H1 (cell line): ENCODE measurements at regions not wholly inside any gene's neighbourhood (a gene's known extent, or its start where the extent isn't known, plus 50 kb on each side); places are given as distances from the start of the nearest gene placed in this dataset.

Experiments used
- CTCF ChIA-PET: fragments of 300-600 bp; sonication (Branson Sonifier 250); formaldehyde crosslinking; loops from one replicate; lab custom pipeline; 2021; ENCODE audit not compliant: partially characterized antibody; lab: Charles Lee
- POLR2A ChIA-PET: fragments of 300-600 bp; sonication (Branson Sonifier 250); formaldehyde crosslinking; loops from one replicate; lab custom pipeline; 2021; ENCODE audit warnings: inconsistent platforms; ENCODE audit not compliant: partially characterized antibody; lab: Charles Lee
- DNase-seq, 2 experiments: peaks; one replicate each; pipeline versions ENCODE4 v3.0.0 to v3.0.0-alpha.2; 2010 to 2022; ENCODE audit warnings: low spot score in 2 of 2, low read depth in 1 of 2, mixed read lengths in 1 of 2
- FAIRE-seq: peaks from 2 replicates; lab custom pipeline; 2011; peaks lifted over from hg19 to GRCh38; lab: Jason Lieb, UNC
- H2AFZ ChIP-seq: 2 replicates; pipeline ENCODE4 v1.8.1; 2012; ENCODE audit warnings: low read length, inconsistent platforms
- H2AK5ac ChIP-seq: 2 replicates; pipeline ENCODE4 v1.6.1; 2013; ENCODE audit warnings: low read depth, low read length
- H2BK120ac ChIP-seq: replicated peaks from 2 replicates; pipeline ENCODE3; 2013; ENCODE audit warnings: low read depth, low read length, inconsistent platforms
- H2BK12ac ChIP-seq: 2 replicates; pipeline ENCODE4 v1.6.1; 2013; ENCODE audit warnings: low read depth, low read length
- H2BK15ac ChIP-seq: 2 replicates; pipeline ENCODE4 v1.6.1; 2013; ENCODE audit warnings: low read length
- H2BK20ac ChIP-seq: 2 replicates; pipeline ENCODE4 v1.6.1; 2013; ENCODE audit warnings: low read length
- H2BK5ac ChIP-seq: 2 replicates; pipeline ENCODE4 v1.6.1; 2013; ENCODE audit warnings: low read depth, low read length
- H3K14ac ChIP-seq: 2 replicates; pipeline ENCODE4 v1.6.1; 2013; ENCODE audit warnings: inconsistent platforms; ENCODE audit not compliant: insufficient read length
- H3K18ac ChIP-seq: 2 replicates; pipeline ENCODE4 v1.6.1; 2013; ENCODE audit warnings: low read length; ENCODE audit errors: extremely low read depth
- H3K23ac ChIP-seq: 2 replicates; pipeline ENCODE4 v1.6.1; 2013; ENCODE audit warnings: inconsistent platforms; ENCODE audit not compliant: insufficient read length
- H3K23me2 ChIP-seq: 2 replicates; pipeline ENCODE4 v1.6.1; 2013; ENCODE audit warnings: low read depth, low read length
- H3K27ac ChIP-seq: 2 replicates; pipeline ENCODE4 v1.6.1; 2011; ENCODE audit warnings: low read depth, low read length, inconsistent platforms
- H3K27me3 ChIP-seq, 4 experiments: replicated peaks in 1 of 4; 1 replicate in 1 of 4; 2 replicates in 3 of 4; pipeline versions ENCODE4 v1.6.1 to v1.8.1; 2011 to 2013; ENCODE audit warnings: low read length in 3 of 4, mild to moderate bottlenecking in 3 of 4, inconsistent platforms in 2 of 4, mixed read lengths in 2 of 4, moderate library complexity in 1 of 4; ENCODE audit not compliant: control insufficient read depth in 3 of 4, insufficient read depth in 3 of 4; ENCODE audit errors: extremely low read depth in 1 of 4
- H3K36me3 ChIP-seq, 4 experiments: 2 replicates each; pipeline versions ENCODE4 v1.6.1 to v1.8.1; 2011 to 2013; ENCODE audit warnings: mild to moderate bottlenecking in 4 of 4, low read length in 3 of 4, moderate library complexity in 2 of 4, control low read depth in 1 of 4, inconsistent platforms in 1 of 4; ENCODE audit not compliant: insufficient read depth in 4 of 4, control insufficient read depth in 2 of 4
- H3K4ac ChIP-seq: replicated peaks from 2 replicates; pipeline ENCODE3; 2013; ENCODE audit warnings: low read length, low read depth, mixed read lengths, inconsistent platforms; ENCODE audit not compliant: insufficient read length
- H3K4me1 ChIP-seq, 4 experiments: replicated peaks in 1 of 4; 1 replicate in 1 of 4; 2 replicates in 3 of 4; pipeline versions ENCODE4 v1.6.1 to v1.8.1; 2011 to 2013; ENCODE audit warnings: low read length in 3 of 4, inconsistent platforms in 2 of 4, mixed read lengths in 1 of 4; ENCODE audit not compliant: insufficient read depth in 4 of 4, control insufficient read depth in 3 of 4
- H3K4me2 ChIP-seq, 2 experiments: 2 replicates each; pipeline versions ENCODE4 v1.6.1 to v1.8.1; 2011 to 2013; ENCODE audit warnings: low read depth in 2 of 2, low read length in 2 of 2, control low read depth in 1 of 2, inconsistent platforms in 1 of 2, mild to moderate bottlenecking in 1 of 2; ENCODE audit not compliant: insufficient read depth in 1 of 2
- H3K4me3 ChIP-seq, 4 experiments: fragments of 200-600, 300-600 bp in 1 of 4; sonication (generic), shearing (Covaris generic), sonication (Bioruptor Twin) in 1 of 4; 2 replicates each; pipeline versions ENCODE4 v1.5.1 to v1.8.1; 2011 to 2016; ENCODE audit warnings: low read length in 4 of 4, low read depth in 3 of 4, control low read depth in 2 of 4, inconsistent platforms in 2 of 4, mild to moderate bottlenecking in 2 of 4, mixed read lengths in 1 of 4, moderate library complexity in 1 of 4; ENCODE audit not compliant: insufficient read depth in 2 of 4; ENCODE audit errors: extremely low read depth in 1 of 4
- H3K56ac ChIP-seq: replicated peaks from 2 replicates; pipeline ENCODE3; 2013; ENCODE audit warnings: low read depth, mild to moderate bottlenecking, mixed read lengths, low read length, inconsistent platforms; ENCODE audit not compliant: insufficient read length
- H3K79me1 ChIP-seq: 2 replicates; pipeline ENCODE4 v1.6.1; 2013; ENCODE audit warnings: low read depth, low read length, control low read depth
- H3K79me2 ChIP-seq, 2 experiments: 2 replicates each; pipeline versions ENCODE4 v1.6.1 to v1.8.1; 2012 to 2013; ENCODE audit warnings: low read length in 2 of 2, mild to moderate bottlenecking in 2 of 2, inconsistent platforms in 1 of 2; ENCODE audit not compliant: insufficient read depth in 2 of 2, control insufficient read depth in 1 of 2
- H3K9ac ChIP-seq, 4 experiments: replicated peaks in 1 of 4; 1 replicate in 1 of 4; 2 replicates in 3 of 4; pipeline versions ENCODE4 v1.6.1 to v1.8.1; 2011 to 2013; ENCODE audit warnings: low read depth in 3 of 4, low read length in 3 of 4, control low read depth in 2 of 4, mild to moderate bottlenecking in 2 of 4, moderate library complexity in 2 of 4, inconsistent platforms in 1 of 4; ENCODE audit errors: extremely low read depth in 1 of 4
- H3K9me3 ChIP-seq, 2 experiments: 2 replicates each; pipeline versions ENCODE4 v1.6.1 to v1.8.1; 2012 to 2013; ENCODE audit warnings: mild to moderate bottlenecking in 2 of 2, moderate library complexity in 2 of 2, control low read depth in 1 of 2, inconsistent platforms in 1 of 2, low read depth in 1 of 2, low read length in 1 of 2, mixed read lengths in 1 of 2; ENCODE audit not compliant: insufficient read depth in 2 of 2
- H4K20me1 ChIP-seq, 2 experiments: replicated peaks in 1 of 2; 2 replicates each; pipeline versions ENCODE3 to v1.8.1; 2011 to 2013; ENCODE audit warnings: inconsistent platforms in 2 of 2, low read length in 2 of 2, mild to moderate bottlenecking in 1 of 2; ENCODE audit not compliant: insufficient read depth in 2 of 2, control insufficient read depth in 1 of 2
- H4K5ac ChIP-seq: 2 replicates; pipeline ENCODE4 v1.6.1; 2013; ENCODE audit warnings: low read length, low read depth, mixed read lengths, inconsistent platforms; ENCODE audit not compliant: insufficient read length
- H4K8ac ChIP-seq: 2 replicates; pipeline ENCODE4 v1.8.0; 2013; ENCODE audit warnings: mild to moderate bottlenecking, moderate library complexity, low read length, inconsistent platforms; ENCODE audit not compliant: insufficient read depth; ENCODE audit errors: extremely low read depth
- H4K91ac ChIP-seq: replicated peaks from 2 replicates; pipeline ENCODE3; 2013; ENCODE audit warnings: low read length, mixed read lengths, inconsistent platforms; ENCODE audit not compliant: insufficient read length
- BRCA1 ChIP-seq: IDR thresholded peaks from 2 replicates; pipeline ENCODE4 v1.6.1; 2012; ENCODE audit warnings: low read depth, low read length, improper control_type of control experiment
- CBX5 ChIP-seq: fragments of 300-800, 300-1000 bp; sonication (generic); IDR thresholded peaks from 2 replicates; pipeline ENCODE4 v1.7.1; 2016; ENCODE audit warnings: antibody characterized with exemption, low read length, low read depth
- CEBPB ChIP-seq: IDR thresholded peaks from 2 replicates; pipeline ENCODE4 v1.6.1; 2012; ENCODE audit warnings: low read depth, low read length
- EP300 ChIP-seq, 2 experiments: IDR thresholded peaks; 1 replicate in 1 of 2; 2 replicates in 1 of 2; pipeline ENCODE4 v1.6.1; 2011 to 2012; ENCODE audit warnings: low read depth in 2 of 2, low read length in 2 of 2, mild to moderate bottlenecking in 2 of 2, borderline replicate concordance in 1 of 2, inconsistent platforms in 1 of 2, moderate library complexity in 1 of 2
- FOSL1 ChIP-seq: IDR thresholded peaks from 2 replicates; pipeline ENCODE4 v1.6.1; 2011; ENCODE audit warnings: mild to moderate bottlenecking, low read depth, low read length, moderate library complexity; ENCODE audit not compliant: insufficient read depth
- HDAC2 ChIP-seq, 2 experiments: fragments of 300-600 bp in 1 of 2; sonication (generic) in 1 of 2; IDR thresholded peaks; 2 replicates each; pipeline ENCODE4 v1.6.1; 2011 to 2012; ENCODE audit warnings: low read depth in 2 of 2, low read length in 2 of 2, mild to moderate bottlenecking in 2 of 2, moderate library complexity in 2 of 2, borderline replicate concordance in 1 of 2, inconsistent platforms in 1 of 2
- KDM1A ChIP-seq: fragments of 200-600, 300-600 bp; sonication (generic); IDR thresholded peaks from 2 replicates; pipeline ENCODE4 v1.7.1; 2016; ENCODE audit warnings: mild to moderate bottlenecking, low read length, borderline replicate concordance
- RAD21 ChIP-seq, 2 experiments: IDR thresholded peaks in 1 of 2; conservative IDR thresholded peaks in 1 of 2; 2 replicates each; pipeline ENCODE4 v1.6.1; 2011; ENCODE audit warnings: low read depth in 2 of 2, low read length in 2 of 2, improper control_type of control experiment in 1 of 2, inconsistent platforms in 1 of 2, mild to moderate bottlenecking in 1 of 2, moderate library complexity in 1 of 2
- RBBP5 ChIP-seq: IDR thresholded peaks from 2 replicates; pipeline ENCODE4 v1.7.1; 2012; ENCODE audit warnings: low read depth, mild to moderate bottlenecking, inconsistent platforms, low read length, moderate library complexity, borderline replicate concordance
- RXRA ChIP-seq: IDR thresholded peaks from 2 replicates; pipeline ENCODE4 v1.6.1; 2011; ENCODE audit warnings: low read depth, mild to moderate bottlenecking, low read length, moderate library complexity; ENCODE audit not compliant: insufficient read depth
- SAP30 ChIP-seq: fragments of 300-600 bp; sonication (generic); IDR thresholded peaks from 2 replicates; pipeline ENCODE4 v1.7.1; 2012; ENCODE audit warnings: low read length, moderate library complexity, mild to moderate bottlenecking, inconsistent platforms; ENCODE audit not compliant: insufficient read depth, insufficient replicate concordance
- SIRT6 ChIP-seq: IDR thresholded peaks from one replicate; pipeline ENCODE4 v1.7.1; 2012; ENCODE audit warnings: low read length, inconsistent platforms
- SRF ChIP-seq: IDR thresholded peaks from 2 replicates; pipeline ENCODE4 v1.6.1; 2011; ENCODE audit warnings: mild to moderate bottlenecking, low read depth, low read length, moderate library complexity
- TCF12 ChIP-seq: IDR thresholded peaks from 2 replicates; pipeline ENCODE4 v1.6.1; 2011; ENCODE audit warnings: low read depth, mild to moderate bottlenecking, low read length
- TEAD4 ChIP-seq: IDR thresholded peaks from 2 replicates; pipeline ENCODE4 v1.6.1; 2012; ENCODE audit warnings: low read depth, low read length, inconsistent platforms, mixed read lengths
- WGBS, 2 experiments: shearing (Covaris generic) in 1 of 2; methylation state at CpG; one replicate each; pipeline versions ENCODE4 v1.1.6 to v1.1.7; 2013 to 2015; ENCODE audit warnings: low lambda C conversion rate in 2 of 2, mixed read lengths in 2 of 2, inconsistent platforms in 1 of 2, low coverage in 1 of 2, missing lambda C conversion rate in 1 of 2; ENCODE audit not compliant: insufficient replicate concordance in 2 of 2, insufficient coverage in 1 of 2, insufficient read length in 1 of 2; ENCODE audit errors: extremely low coverage in 1 of 2, missing lambda C conversion rate in 1 of 2; 5-methylcytosine and 5-hydroxymethylcytosine counted together

DNA sequence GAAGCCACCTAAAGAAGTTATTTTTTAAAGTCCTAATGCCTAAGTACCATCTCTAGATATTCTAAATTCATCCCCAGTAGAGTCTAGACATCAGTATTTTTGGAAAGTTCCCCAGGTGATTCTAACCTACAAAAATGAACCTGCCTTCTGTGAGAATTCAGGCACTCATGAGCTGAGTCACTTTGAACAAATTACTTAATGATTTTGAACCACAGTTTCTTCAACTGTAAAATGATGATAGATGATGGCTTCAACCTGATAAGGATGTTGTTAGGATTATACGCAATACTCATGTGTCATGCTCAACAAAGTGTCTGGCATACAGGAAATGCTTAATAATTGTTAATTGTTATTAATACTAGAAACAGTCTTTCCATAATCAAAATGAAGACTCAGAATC, 82.8 kb upstream of the OR5AK2 start:
- no peak overlapping the region for H3K27ac ChIP-seq
- no peaks in the 10 kb centered on the region for H3K79me1 ChIP-seq
- CTCF ChIA-PET = no interaction called here
- H2BK5ac ChIP-seq = no peak overlapping the region
- POLR2A ChIA-PET = no interaction called here
- H4K8ac ChIP-seq = no peak overlapping the region
- no peak overlapping the region for H2BK15ac ChIP-seq
- no peak overlapping the region for H3K18ac ChIP-seq
- no peak overlapping the region for H3K4me2 ChIP-seq
- peaks cover 0 to 37% of the 10 kb centered on the region in 2 experiments; a peak in 1 of 4 replicates for H3K9me3 ChIP-seq
- no peak overlapping the region for H2BK12ac ChIP-seq
- no peak overlapping the region for H4K91ac ChIP-seq
- H3K79me2 ChIP-seq = no peaks in the 10 kb centered on the region
- H2AK5ac ChIP-seq = no peak overlapping the region
- no peak for DNase-seq
- H4K20me1 ChIP-seq = no peaks in the 10 kb centered on the region
- H3K4me3 ChIP-seq = no peak overlapping the region
- no peak overlapping the region for H4K5ac ChIP-seq
- no peak overlapping the region for H3K14ac ChIP-seq
- no peaks in the 10 kb centered on the region for H3K23me2 ChIP-seq
- H2BK20ac ChIP-seq = no peak overlapping the region
- no peak overlapping the region for H3K9ac ChIP-seq
- no peak overlapping the region for H3K4ac ChIP-seq
- no peak overlapping the region for H3K56ac ChIP-seq
- H3K23ac ChIP-seq = no peak overlapping the region
- no peak overlapping the region for H2BK120ac ChIP-seq
- no peaks in the 10 kb centered on the region for H3K36me3 ChIP-seq
- H3K27me3 ChIP-seq = peaks cover 0 to 1% (median 0%) of the 10 kb centered on the region in 4 experiments; a peak in 1 of 7 replicates
- H2AFZ ChIP-seq = no peak overlapping the region
- H3K4me1 ChIP-seq = no peaks in the 10 kb centered on the region
- FAIRE-seq = no peak
- WGBS, 2 experiments = 84% methylated on average over 1 of the region's 1 CpG; no CpG with 5 or more reads in 1 of the 2 experiments
- TF ChIP-seq EP300 (IDR thresholded peaks at IDR 0.05; ENCODE audit: borderline replicate concordance in 1 of 2, low read depth in 2 of 2, low read length in 2 of 2) (no peak), TEAD4 (no peak), TCF12 (no peak), KDM1A (no peak), SAP30 (no peak), RXRA (no peak), SRF (no peak), CEBPB (no peak), SIRT6 (no peak), BRCA1 (no peak), HDAC2 (IDR thresholded peaks at IDR 0.05; ENCODE audit: borderline replicate concordance in 1 of 2, low read depth in 2 of 2, low read length in 2 of 2) (no peak), RAD21 (IDR thresholded peaks at IDR 0.05 in 1 of 2, conservative IDR thresholded peaks at IDR 0.05 in 1 of 2; ENCODE audit: low read depth in 2 of 2, low read length in 2 of 2) (no peak), RBBP5 (no peak), FOSL1 (no peak), CBX5 (no peak)
